Ammon's horn (tissue), 1 donor: ENCODE measurements at regions not wholly inside any gene's neighbourhood (a gene's known extent, or its start where the extent isn't known, plus 50 kb on each side); places are given as distances from the start of the nearest gene placed in this dataset.
"Not testable (repeated sequence)": the region's sequence is repeated elsewhere in the genome, so short reads cannot be mapped to it uniquely, and the experiment has no call there.

Experiments used
- DNase-seq: peaks from one replicate; pipeline ENCODE4 v3.0.0-alpha.2; 2016; ENCODE audit warnings: low spot score

- no peak for DNase-seq
Measured at GRCh38 chr10:80751940-80752339, 214.2 kb downstream of the SH2D4B start.

- no peak for DNase-seq
Measured at GRCh38 chr10:80753612-80754011, 215.9 kb downstream of the SH2D4B start.

- no peak for DNase-seq
Measured at GRCh38 chr10:80755893-80756292, 218.2 kb downstream of the SH2D4B start.

GRCh38 chr10:80759693-80760092 is 222.0 kb downstream of the SH2D4B start:
- no peak for DNase-seq

- no peak for DNase-seq
Measured at GRCh38 chr10:80760914-80761371, 223.2 kb downstream of the SH2D4B start.

GRCh38 chr10:80767963-80768362 is 230.3 kb downstream of the SH2D4B start:
- no peak for DNase-seq

GRCh38 chr10:80769700-80770160 is 232.0 kb downstream of the SH2D4B start:
- peak; percentile 6 for DNase-seq

GRCh38 chr10:80770239-80770638 is 232.5 kb downstream of the SH2D4B start:
- DNase-seq = no peak

- DNase-seq = no peak
Measured at GRCh38 chr10:80771285-80771684, 233.6 kb downstream of the SH2D4B start.

- no peak for DNase-seq
Measured at GRCh38 chr10:80771902-80772555, 234.3 kb downstream of the SH2D4B start.

GRCh38 chr10:80772596-80772995 is 234.9 kb downstream of the SH2D4B start:
- no peak for DNase-seq

GRCh38 chr10:80784695-80785094 is 247.0 kb downstream of the SH2D4B start:
- DNase-seq = no peak

GRCh38 chr10:80786322-80786721 is 248.6 kb downstream of the SH2D4B start:
- no peak for DNase-seq

GRCh38 chr10:80787952-80788351 is 250.2 kb downstream of the SH2D4B start:
- DNase-seq = no peak

GRCh38 chr10:80794994-80795393 is 257.3 kb downstream of the SH2D4B start:
- DNase-seq = no peak

GRCh38 chr10:80805343-80806020 is 267.8 kb downstream of the SH2D4B start:
- DNase-seq = no peak

GRCh38 chr10:80814147-80814652 is 276.5 kb downstream of the SH2D4B start:
- DNase-seq = no peak

- no peak for DNase-seq
Measured at GRCh38 chr10:80829151-80829550, 291.4 kb downstream of the SH2D4B start.

- DNase-seq = no peak
Measured at GRCh38 chr10:80829562-80829961, 291.9 kb downstream of the SH2D4B start.

- not testable (repeated sequence) for DNase-seq
Measured at GRCh38 chr10:80832693-80833092, 295.0 kb downstream of the SH2D4B start.

GRCh38 chr10:80855348-80855971 is 317.8 kb downstream of the SH2D4B start:
- DNase-seq = peak; percentile 40

GRCh38 chr10:80856186-80856585 is 318.5 kb downstream of the SH2D4B start:
- DNase-seq = no peak

- DNase-seq = not testable (repeated sequence)
Measured at GRCh38 chr10:80859279-80859678, 321.6 kb downstream of the SH2D4B start.
